Stimulated activated naive CD8-positive, alpha-beta T cell treated with anti-CD3 and anti-CD28 coated beads, Interleukin-15, Interleukin-2, amounts not matched to agents 100 U/mL and 50 U/mL, for 24 hours (primary cell): ENCODE measurements at regions not wholly inside any gene's neighbourhood (a gene's known extent, or its start where the extent isn't known, plus 50 kb on each side); places are given as distances from the start of the nearest gene placed in this dataset.
"Not testable (repeated sequence)": the region's sequence is repeated elsewhere in the genome, so short reads cannot be mapped to it uniquely, and the experiment has no call there.

Source experiments
- ATAC-seq: fragments of 150-1000 bp; cut with Tn5 transposase; one replicate; pipeline ENCODE4 v1.10.0; 2021
- DNase-seq: peaks from one replicate; pipeline ENCODE4 v3.0.0; 2021

DNA sequence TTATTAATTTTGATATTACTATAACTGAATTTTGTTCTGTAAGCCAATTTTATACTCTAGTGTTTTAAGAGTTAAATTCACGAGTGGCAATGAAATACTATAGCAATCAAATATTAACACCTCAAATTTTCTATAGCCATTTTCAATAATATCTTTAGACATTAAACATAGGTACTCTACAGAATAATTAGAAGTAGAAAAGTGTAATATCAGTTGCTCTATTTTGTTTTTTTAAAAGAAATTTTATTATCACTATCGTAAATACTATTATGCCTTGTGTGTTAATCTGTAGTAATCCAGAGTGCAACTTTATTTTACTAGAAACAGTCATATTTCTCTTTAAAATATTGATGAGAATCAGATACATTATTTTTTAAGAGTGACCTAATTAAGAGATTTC, 691.2 kb downstream of the USP25 start:
- no peak for ATAC-seq
- no peak for DNase-seq

DNA sequence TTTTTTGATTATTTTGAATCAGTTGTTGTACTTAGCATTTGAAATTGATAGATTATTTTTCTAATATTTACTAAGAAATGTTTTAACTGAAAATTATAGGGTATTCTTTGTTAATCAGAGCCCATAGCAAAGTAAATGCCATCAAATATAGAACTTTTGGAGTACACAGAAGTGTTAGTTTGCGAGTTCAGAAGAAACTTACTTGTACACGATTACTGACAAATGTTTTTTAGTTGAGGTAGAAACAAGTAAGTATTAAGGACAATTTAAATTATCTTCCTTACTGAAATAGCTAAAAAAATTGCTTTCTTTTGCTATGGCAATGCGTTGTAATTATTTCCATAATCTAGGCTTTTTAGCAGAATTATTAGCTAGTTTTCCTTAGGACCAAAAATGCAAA, 692.2 kb downstream of the USP25 start:
- ATAC-seq (no peak), DNase-seq (no peak)

DNA sequence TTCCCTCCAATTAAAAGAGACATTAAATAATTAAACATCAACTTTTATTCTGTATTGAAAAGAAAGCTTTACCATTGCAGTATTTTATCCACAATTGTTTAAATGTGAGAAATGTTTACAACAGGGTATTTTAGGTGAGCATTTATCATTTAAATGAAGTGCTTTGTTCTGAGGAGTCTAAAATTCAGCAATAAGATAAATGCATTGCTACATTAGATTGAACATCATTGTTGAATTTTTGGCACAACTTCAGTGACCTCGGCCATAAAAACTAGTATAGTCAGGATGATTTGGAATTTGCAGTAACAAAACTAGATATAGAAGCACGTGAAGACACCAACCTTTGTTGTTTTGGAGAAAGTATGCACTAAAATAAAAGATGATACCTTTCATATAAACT, 692.9 kb downstream of the USP25 start:
- DNase-seq = no peak
- ATAC-seq = no peak

DNA sequence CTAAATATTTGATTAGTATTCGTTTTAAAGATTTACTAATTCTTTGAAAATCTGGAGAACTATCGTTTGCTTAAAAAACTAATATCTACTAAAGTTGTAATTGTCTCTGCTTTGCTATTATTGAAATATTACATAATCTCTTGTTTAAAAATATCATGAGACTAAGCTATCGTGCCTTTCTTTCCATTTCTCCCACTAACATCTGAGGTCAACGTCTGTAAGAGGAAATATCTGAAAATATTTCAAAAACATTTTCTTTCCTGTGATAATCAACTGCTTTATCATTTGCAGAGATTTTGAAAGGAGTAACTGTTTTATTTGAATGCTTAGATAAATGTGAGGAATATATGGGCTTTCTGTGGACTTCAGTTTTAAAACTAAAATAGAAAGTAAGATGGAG, 694.1 kb downstream of the USP25 start:
- ATAC-seq (no peak), DNase-seq (no peak)

DNA sequence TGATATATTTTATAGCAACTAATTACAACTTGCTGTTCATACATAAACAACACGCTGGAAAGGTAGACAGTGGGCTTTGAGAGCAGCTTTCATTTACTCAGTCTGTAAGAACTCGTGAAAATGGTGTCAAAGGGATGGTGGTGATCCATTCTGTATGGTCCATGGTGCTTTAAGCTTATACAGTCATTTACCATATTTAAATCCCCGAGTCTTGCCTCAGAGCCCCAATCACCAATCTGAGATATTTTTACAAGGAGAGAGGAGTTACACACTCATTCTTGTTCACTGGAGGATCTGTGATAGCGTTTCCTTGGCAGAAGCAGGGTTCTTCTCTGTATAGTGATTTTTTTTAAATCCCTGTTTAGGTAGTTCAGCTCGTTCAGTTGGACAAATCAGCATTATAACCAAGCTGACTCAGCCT, 694.6 kb downstream of the USP25 start:
- no peak for ATAC-seq
- DNase-seq = no peak

DNA sequence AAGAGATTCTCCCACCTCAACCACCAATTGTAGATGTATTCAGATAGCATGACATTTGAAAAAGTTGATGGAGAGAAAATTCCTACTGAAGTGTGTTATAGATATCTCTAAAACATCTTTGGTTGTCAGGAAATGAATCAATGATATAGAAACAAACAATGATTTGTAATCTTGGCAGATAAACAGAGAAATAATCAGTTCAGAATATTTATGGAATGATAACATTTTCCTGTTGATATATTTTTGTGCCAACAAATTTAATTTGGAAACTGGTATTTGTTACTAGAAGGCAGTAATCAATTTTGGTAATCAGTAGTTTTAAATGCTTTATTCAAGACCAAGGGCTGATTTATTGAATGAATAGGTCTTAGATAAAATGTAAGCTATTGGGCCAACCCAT, 695.6 kb downstream of the USP25 start:
- ATAC-seq = no peak
- DNase-seq = no peak

DNA sequence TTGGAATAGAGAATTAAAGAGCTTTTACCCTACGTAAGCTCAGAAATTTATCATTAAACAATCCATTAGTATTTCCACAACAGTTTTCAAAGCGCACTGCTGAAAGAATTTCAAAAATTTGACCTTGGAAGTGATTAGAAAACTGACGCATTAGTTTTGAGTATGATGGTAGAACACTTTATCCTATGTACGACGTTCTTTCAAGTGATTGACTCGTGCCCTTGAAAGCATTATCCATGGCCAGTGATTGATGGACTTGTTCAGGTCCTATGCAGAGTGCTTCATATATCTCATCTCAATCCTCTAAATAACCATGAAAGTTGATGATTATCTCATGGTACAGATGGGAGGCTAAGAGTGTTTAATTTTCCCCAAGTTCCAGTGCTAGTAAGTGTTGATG, 697.2 kb downstream of the USP25 start:
- no peak for DNase-seq
- ATAC-seq = no peak

DNA sequence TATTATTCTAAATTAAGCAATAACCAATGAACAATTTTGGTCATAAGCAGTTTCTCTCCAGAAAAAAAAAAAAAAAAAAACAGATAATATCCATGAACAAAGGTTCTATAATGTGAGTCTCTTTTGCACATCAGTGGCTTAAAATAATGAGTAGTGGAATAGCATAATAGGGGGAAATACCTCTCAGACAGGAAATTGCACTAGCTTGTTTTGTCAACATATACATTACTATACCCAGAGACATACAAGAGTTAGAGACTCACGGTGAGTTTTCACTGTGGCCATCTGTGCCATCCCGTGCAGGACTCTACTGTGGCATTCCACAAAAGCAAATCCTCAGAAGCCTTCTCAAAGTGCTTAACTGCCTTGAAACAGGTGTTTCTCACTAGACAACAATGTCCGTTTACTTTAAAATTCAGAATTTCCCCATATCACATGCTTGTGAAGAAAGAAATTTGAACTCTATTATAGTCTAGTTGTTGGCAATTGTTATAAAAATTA, 697.9 kb downstream of the USP25 start:
- no peak for ATAC-seq
- DNase-seq = no peak

DNA sequence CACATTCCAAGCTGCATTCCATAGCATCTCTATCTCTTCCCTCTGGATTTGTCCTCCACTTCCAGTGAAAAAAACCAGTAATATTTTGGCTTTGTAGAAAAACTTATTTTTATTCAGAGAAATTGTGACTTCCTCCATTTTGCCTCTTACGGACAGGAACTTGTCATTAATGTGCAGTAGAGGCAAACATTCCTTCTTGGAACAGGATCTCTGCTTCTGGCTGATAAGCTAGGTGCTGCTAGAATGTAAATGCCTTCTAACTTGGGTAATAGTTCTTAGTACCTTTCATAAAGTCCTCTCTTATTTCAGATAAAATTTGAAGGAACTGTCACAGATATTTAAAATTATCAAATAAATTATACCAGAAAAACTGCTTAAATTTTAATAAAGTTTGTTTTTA, 707.8 kb downstream of the USP25 start:
- no peak for DNase-seq
- no peak for ATAC-seq

DNA sequence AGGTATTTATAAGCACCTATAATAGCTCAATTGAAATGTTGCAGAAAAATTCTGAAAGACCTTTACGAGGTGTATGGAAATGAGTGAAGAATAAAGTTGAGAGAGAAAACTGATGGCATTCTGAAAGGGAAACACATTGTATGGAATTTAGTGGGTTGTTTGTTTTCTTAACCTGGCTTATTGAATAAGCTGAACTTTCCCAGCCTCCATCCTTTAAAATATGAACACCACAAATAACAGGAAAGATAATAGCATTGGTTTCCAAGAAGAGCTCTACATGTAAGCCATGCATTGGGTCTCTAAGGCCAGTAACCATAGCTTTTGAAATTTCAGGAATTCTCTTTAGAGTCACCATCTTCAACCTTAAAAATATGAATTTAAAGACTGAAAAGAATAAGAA, 709.0 kb downstream of the USP25 start:
- no peak for DNase-seq
- ATAC-seq = no peak

DNA sequence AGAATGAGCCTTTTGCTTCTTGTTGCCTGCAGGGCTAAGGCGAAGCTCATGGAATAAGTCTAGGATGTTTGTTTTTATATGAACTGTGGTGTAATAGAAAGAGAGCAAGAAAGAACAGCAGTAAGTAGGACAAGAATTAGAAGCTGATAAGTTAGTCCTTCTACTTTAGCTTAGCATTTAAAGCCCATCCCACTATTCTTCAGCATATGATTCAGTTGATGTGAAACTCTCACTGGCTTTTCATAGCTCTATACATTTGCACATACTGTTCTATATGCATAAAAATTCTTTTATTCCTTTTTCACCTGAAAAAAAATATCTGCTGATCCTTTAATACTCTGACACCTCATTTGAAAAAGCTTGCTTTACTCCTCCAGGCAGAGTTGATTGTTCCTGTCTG, 712.0 kb downstream of the USP25 start:
- ATAC-seq (no peak), DNase-seq (no peak)

DNA sequence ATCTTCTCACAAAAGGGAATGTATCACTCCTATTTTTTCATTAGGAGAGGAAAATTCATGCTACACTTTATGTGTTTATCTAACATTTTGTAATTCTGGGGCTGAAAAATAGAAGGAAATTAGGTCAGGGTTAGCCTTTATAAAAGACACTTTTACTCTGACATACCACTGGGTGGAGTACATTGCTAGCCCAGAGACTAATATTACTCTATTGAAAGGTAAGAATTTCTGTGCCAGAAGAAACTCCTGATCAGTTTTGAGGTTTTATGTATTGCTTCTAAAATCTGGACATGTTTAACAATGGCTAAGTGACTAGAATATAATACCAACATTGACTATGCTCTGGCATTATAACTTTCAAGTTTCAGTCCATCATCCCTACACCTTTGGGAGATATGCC, 724.6 kb downstream of the USP25 start:
- DNase-seq (no peak), ATAC-seq (no peak)

DNA sequence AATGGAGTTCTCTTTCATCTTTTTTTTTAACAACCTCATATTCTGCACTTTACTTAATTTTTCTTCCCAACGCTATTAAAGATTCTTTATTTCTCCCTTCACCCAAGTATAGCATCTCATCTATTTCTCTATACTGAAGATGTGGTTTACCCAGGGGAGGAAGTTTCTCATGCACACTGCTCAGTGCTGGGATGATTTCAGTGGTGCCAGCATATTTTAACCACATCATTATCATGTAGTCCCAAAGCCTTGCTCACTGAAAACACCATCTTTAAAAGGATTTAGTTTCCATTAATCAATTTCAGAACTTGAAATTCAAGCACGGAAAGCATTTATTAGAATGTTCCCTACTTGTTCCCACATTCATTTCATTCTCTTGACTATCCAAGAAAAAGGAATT, 725.7 kb downstream of the USP25 start:
- ATAC-seq = no peak
- no peak for DNase-seq

DNA sequence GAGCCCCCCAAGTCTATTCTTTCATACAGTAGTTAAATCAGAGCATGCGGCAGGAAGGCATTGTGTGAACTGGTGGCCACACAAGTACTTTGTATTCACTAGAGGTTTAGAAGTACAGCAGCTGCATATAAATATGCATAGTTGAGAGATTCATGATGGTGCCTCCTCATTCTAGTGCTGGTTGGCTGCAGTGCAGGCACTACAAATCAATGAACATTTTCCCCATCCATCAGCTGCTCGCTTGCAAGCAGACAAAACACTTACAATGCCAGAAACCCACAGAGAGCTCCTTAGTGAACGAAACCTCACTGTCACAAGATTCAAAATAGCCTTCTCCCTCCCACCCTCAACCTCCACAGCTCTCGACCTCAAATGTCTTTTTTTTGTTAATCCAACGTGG, 726.2 kb downstream of the USP25 start:
- DNase-seq (no peak), ATAC-seq (no peak)

DNA sequence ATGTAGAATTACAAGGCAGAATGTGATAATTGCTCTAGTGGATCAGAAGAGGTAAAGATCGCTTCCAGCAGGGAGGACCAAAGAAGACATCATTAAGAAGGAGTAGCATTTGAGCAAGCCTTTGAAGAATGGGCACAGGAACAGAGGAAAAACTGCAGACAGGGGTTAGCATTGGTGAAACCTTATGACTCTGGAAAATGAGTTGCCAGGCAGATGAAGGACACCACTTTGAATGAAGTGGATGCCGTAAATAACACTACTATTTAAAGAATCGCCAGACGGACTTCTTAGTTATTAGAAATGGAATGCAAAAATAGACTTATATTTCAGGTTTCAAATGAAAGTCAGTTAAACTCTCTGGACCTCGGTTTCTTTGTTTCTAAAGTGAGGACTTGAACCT, 727.7 kb downstream of the USP25 start:
- ATAC-seq (no peak), DNase-seq (no peak)

DNA sequence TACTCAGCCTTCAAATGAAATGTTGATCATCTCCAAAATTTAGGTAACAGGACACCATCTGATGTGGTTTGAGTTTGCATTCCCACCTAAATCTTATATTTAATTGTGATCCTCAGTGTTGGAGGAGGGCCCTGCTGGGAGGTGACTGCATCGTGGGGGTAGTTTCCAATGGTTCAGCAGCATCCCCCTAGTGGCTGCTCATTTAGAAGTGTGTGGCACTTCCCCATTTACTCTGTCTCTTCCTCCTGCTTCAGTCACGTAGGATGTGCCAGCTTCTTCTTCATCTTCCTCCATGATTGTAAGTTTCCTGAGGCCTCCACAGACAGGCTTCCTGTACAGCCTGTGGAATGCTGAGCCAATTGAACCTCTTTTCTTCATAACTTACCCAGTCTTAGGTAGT, 731.2 kb downstream of the USP25 start:
- no peak for ATAC-seq
- no peak for DNase-seq

DNA sequence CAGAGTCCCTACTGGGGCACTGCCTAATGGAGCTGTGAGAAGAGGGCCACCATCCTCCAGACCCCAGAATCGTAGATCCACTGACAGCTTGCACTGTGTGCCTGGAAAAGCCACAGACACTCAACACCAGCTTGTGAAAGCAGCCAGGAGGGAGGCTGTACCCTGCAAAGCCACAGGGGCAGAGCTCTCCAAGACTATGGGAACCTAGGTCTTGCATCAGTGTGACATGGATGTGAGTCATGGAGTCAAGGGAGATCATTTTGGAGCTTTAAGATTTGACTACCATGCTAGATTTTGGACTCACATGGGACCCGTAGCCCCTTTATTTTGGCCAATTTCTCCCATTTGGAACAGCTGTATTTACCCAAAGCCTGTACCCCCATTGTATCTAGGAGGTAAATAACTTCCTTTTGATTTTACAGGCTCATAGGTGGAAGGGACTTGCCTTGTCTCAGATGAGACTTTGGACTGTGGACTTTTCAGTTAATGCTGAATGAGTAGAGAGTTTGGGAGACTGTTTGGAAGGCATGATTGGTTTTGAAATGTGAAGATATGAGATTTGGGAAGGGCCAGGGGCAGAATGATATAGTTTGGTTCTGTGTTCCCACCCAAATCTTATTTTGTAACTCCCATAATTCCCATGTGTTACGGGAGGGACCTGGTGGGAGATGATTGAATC, 734.6 kb downstream of the USP25 start:
- not testable (repeated sequence) for ATAC-seq, DNase-seq

DNA sequence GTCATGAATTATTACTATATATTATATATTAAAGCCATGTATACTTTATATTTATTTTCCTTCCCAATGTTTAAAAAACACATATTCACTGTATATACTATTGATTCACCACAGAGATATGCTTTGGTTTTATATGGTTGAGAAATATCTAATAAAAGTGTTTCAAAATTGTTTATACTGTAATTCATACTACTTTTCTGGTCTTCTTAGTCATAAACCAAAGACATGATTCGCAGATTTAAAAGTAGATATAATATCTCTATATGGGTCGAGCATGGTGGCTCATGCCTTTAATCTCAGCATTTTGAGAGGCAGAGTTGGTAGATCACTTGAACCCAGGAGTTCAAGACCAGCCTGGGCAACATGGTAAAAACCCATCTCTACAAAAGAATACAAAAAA, 738.4 kb downstream of the USP25 start:
- DNase-seq = no peak

DNA sequence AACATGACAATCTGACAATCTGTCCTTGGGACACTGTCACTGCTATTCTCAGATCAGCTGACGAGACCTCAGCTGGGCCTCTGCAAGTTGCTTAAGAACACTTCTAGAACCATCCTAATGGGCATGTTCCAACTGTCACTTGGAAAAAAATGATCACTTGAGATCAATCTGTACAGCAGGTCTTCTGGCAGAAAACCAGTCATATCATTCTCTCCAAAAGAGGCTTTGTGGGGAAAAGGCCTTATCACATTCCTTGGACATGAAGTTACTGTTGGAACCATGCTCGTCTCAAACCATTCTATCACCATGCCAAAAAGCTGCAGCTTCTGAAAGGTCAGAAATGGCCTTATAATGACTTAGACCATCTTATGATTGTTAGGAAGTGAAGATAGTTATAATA, 744.2 kb downstream of the USP25 start:
- DNase-seq (no peak), ATAC-seq (no peak)

More for the DNA sequence above, 738.4 kb downstream of the USP25 start:
- no peak for ATAC-seq

DNA sequence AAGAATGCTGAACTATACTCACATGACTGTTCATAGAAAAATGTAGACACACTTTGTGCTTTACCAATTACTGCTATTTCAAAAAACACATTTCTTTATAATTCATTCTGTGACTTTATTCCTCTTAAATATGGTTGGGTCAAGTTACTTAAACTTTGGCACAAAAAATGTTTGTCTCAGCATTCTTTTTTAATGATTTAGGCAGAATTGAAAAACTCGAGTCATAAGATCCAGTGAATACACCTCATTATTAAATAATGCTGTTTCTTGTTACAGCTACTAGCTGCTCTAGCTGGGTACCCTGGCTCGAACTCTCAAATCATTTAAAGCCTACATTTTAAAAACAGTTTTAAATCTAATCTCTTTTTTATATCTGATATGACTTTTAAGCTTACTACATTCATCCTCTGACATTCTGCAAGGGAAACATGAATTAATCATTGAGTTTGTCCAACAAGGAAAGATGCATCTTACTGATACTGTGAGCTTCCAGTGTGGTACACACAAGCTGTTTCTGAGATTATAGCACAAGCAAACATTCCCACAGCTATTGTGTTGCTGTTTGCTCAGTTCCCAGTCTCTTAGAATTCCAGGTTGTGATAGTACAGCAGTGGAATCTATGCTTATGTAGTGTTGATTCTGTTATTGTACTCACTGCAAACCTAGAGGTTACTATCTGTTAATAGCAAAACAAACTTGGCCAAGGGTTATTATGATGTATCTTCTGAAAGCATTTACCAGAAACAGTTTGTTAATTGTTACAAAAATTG, 746.5 kb downstream of the USP25 start:
- ATAC-seq (no peak), DNase-seq (no peak)

DNA sequence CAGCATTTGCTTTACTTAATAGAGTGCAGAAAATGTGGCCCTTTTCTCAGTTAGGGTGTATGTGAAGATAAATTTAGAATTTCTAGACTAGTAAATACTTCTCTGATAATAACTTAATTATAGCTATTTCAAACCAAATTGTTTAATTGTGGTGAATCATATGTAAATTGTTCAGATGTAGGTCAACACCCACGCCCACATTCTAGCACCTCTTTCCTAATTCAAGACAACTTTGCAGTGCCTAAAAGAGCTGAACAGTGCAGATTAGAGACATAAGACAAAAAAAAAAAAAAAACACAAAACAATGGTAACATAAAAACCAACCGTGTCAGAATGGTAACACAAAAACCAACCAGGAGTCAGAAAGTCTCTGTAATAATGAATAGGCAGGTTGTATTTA, 758.3 kb downstream of the USP25 start:
- ATAC-seq (no peak), DNase-seq (no peak)

DNA sequence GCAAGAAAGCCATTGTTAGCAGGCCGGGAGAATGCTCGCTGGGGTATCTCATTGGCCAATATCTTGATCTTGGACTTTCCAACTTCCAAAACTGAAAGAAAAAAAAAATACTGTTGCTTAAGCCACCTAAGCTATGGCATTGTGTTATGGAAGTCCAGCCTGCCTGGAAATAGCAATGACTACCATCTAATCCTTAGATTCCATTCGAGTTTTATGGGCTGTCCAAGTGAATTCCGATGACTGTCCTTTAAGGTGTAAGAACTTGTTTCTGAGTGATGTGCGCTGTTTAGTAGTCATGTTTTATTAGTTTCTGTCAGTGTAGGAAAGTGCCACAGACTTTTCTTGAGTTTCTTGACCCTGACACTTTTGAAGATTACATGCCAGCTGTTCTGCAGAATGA, 762.6 kb downstream of the USP25 start:
- DNase-seq (no peak), ATAC-seq (no peak)

DNA sequence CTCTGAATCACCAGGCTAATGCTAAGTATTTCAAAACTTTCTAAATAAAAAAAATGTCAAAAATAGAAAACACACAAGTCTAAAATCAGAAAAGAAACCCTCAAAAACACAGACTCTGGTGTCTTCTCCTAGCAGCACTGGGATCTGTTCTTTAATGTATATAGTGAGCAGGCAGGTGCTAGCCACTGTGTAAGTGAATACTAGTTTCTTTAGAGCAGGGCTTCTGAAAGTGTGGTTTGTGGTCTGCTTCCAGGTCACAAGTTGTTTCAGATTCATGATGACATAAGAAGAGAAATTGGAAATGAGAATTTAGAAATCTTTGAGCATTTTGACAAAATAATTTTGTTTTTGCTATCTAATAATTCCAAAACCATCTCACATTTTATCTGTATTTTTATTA, 763.1 kb downstream of the USP25 start:
- ATAC-seq (no peak), DNase-seq (no peak)

DNA sequence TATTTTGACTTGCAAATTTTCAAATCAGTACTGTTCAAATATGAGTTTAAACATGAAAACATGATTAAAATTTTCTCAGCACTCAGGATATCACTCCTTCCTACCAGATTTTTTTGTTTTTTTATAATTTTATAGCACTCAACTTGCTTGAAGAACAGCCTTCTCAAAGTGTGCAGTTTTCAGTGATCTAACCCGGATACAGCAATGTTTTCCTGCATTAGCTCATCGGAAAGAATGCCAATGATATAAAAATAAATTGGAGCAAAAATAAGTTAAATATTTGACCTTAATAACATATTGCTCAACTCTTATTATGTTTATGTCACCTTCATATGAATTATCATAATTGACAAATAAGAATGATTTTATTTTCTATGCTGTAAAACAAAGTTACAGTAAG, 766.8 kb downstream of the USP25 start:
- no peak for ATAC-seq

More for the DNA sequence above, 766.8 kb downstream of the USP25 start:
- DNase-seq = no peak
